Heart left ventricle (tissue), 16 donors: ENCODE measurements at regions not wholly inside any gene's neighbourhood (a gene's known extent, or its start where the extent isn't known, plus 50 kb on each side); places are given as distances from the start of the nearest gene placed in this dataset.
A peak's percentile ranks its signal among the peaks of the same experiment; 100 is the strongest.
"Not testable (repeated sequence)": the region's sequence is repeated elsewhere in the genome, so short reads cannot be mapped to it uniquely, and the experiment has no call there.

Experiments used
- ATAC-seq, 4 donors: fragments of 200-7000 bp; cut with Tn5 transposase; one replicate each; pipeline ENCODE4 v1.9.1; 2020 to 2022; ENCODE audit warnings: moderate library complexity in 4 of 4, mild to moderate bottlenecking in 3 of 4, moderate number of reproducible peaks in 1 of 4
- DNase-seq, 5 donors: peaks; one replicate each; pipeline ENCODE4 v3.0.0-alpha.2; 2020
- H3K27ac ChIP-seq, 12 donors: fragments of 200-600 bp; sonication (generic) in 4 of 12; one replicate each; pipeline versions ENCODE4 v1.5.0 to v1.8.0; 2016 to 2022; ENCODE audit warnings: mild to moderate bottlenecking in 2 of 12
- H3K27me3 ChIP-seq, 9 donors: fragments of 200-600 bp; sonication (generic) in 2 of 9; one replicate each; pipeline versions ENCODE4 v1.5.1 to v1.8.0; 2016 to 2022; ENCODE audit warnings: mild to moderate bottlenecking in 3 of 9
- H3K36me3 ChIP-seq, 9 donors: fragments of 200-600 bp; sonication (generic) in 2 of 9; one replicate each; pipeline versions ENCODE4 v1.5.0 to v1.8.0; 2018 to 2022; ENCODE audit warnings: mild to moderate bottlenecking in 2 of 9
- H3K4me1 ChIP-seq, 12 donors: fragments of 200-600 bp; sonication (generic) in 4 of 12; one replicate each; pipeline versions ENCODE4 v1.5.0 to v1.8.0; 2016 to 2022; ENCODE audit warnings: mild to moderate bottlenecking in 3 of 12
- H3K4me3 ChIP-seq, 12 donors: fragments of 200-600 bp; sonication (generic) in 4 of 12; one replicate each; pipeline versions ENCODE4 v1.5.0 to v1.8.0; 2017 to 2022; ENCODE audit warnings: mild to moderate bottlenecking in 9 of 12, moderate library complexity in 4 of 12
- H3K9me3 ChIP-seq, 12 donors: fragments of 200-600 bp; sonication (generic) in 4 of 12; one replicate each; pipeline versions ENCODE4 v1.5.0 to v1.8.0; 2016 to 2022; ENCODE audit warnings: mild to moderate bottlenecking in 1 of 12
- WGBS, 4 donors: extraction: QIAGEN DNeasy Blood & Tissue Kit in 2 of 4; methylation state at CpG; one replicate each; pipeline versions ENCODE4 v1.1.5 to v1.1.7; 2013 to 2018; 5-methylcytosine and 5-hydroxymethylcytosine counted together
- intact Hi-C, 10 donors: fragments of 100-400 bp; cut with DNase I; formaldehyde crosslinking; loops; one replicate each; pipeline versions ENCODE4 v1.11.1 to v1.14.2; 2022
- donor health status: ischemic (EF 13 %, LVEDD 7.1; RV severe dilation, severe dysfunction).
- donor health status: healthy with polysubstance abuse.
- donor health status: DM: no; HTN: yes; CAD: no.
- donor health status: DM: no; HTN: no; CAD: no.
- donor health status: ischemic (EF 25% LVEDD 6.9; RV normal size, moderate dysfunction).
- donor health status: ischemic (EF 25% LVEDD 5.7; RV mildly dilated, moderate dysfunction).
- donor health status: healthy.
- donor health status: DM: yes; HTN: yes; CAD: no.
- donor health status: ischemic (EF 35%, LVEDD 5.7; RV mildly dilated, moderate dysfunction).
- donor health status: nonischemic (EF 11% LVEDD 7.7; RV severe dilation, severe dysfunction).
- donor health status: DM: yes; HTN: yes; CAD: no.
- donor health status: PGD.
- donor health status: ischemic (EF 29% LVEDD 5.4; RV normal size, mild dysfunction).
- donor health status: nonischemic (EF 23%, LVEDD 6.1; RV moderate dilation, normal function).

- intact Hi-C loops, H3K36me3 ChIP-seq, H3K4me1 ChIP-seq, H3K9me3 ChIP-seq, H3K27ac ChIP-seq, H3K27me3 ChIP-seq, ATAC-seq, H3K4me3 ChIP-seq: not testable (repeated sequence)
- peak in 3 of 5 donors; percentile 18 to 40 (median 23) for DNase-seq
- 65 to 72% (median 70%) methylated on average over 20 to 26 of the region's 26 CpGs for WGBS, 4 donors
These were observed 3248.2 kb upstream of the OR11H1 start for GRCh38 chr22:12279512-12280474.

DNA sequence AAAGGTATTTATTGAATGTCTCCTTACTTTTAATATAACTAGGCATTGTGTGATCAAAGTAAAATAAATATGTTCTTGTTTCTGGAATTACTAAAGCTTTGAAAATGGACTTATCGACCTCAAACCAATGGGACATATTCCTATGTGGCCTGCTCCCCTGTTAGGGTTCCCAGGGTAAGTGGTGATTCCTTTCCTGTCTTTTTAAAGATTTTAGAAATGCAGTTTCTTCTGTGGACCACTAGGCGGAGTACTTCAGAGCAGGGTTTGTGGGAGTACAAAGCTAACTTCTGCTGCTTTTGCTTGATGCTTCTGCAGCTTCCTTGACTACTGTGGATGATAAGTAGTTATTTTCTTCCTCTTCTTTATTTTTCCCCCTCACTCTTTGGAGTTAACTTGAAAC, 3243.3 kb upstream of the OR11H1 start:
- ATAC-seq, H3K4me3 ChIP-seq, H3K4me1 ChIP-seq, DNase-seq, H3K9me3 ChIP-seq, H3K27me3 ChIP-seq, intact Hi-C loops, H3K36me3 ChIP-seq, H3K27ac ChIP-seq: not testable (repeated sequence)
- WGBS, 4 donors: 0 to 7% (median 2%) methylated on average over 2 of the region's 2 CpGs

GRCh38 chr22:12297351-12297750, 3230.6 kb upstream of the OR11H1 start:
- H3K27ac ChIP-seq, H3K4me1 ChIP-seq, H3K36me3 ChIP-seq, intact Hi-C loops, ATAC-seq, H3K9me3 ChIP-seq, H3K27me3 ChIP-seq, H3K4me3 ChIP-seq: not testable (repeated sequence)
- WGBS, 4 donors: 66 to 74% (median 70%) methylated on average over 3 to 13 of the region's 13 CpGs
- peak in 4 of 5 donors; percentile 17 to 63 (median 20) for DNase-seq
